ENCODE measurements at regions not wholly inside any gene's neighbourhood (a gene's known extent, or its start where the extent isn't known, plus 50 kb on each side); places are given as distances from the start of the nearest gene placed in this dataset.

DNA sequence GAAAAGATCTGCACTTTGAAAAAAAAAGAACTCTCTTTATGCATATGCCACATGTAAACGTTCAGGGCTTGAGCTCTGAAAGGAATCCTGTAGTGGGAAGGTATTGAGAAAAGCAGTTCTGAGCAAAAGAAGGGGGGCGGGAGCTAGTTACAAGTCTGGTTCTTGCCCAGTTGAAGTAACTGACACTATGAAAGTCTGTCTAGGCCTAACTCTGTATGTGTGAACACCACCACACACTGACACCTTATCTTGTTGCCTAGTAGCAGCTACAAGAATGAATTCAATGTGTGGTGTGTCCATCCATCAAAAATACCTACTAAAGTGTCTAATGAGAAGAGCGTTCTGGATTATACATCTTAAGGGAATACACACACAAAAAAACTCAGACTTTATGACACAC is 820.6 kb downstream of the DIAPH3 start:
- no peak overlapping the region for H3K4me3 ChIP-seq (replicated peaks in 1 of 2; ENCODE audit: low read depth in 2 of 2, low read length in 2 of 2)
- no peak for DNase-seq (ENCODE audit: low read depth in 2 of 2)
- TF ChIP-seq, protein P1, sequence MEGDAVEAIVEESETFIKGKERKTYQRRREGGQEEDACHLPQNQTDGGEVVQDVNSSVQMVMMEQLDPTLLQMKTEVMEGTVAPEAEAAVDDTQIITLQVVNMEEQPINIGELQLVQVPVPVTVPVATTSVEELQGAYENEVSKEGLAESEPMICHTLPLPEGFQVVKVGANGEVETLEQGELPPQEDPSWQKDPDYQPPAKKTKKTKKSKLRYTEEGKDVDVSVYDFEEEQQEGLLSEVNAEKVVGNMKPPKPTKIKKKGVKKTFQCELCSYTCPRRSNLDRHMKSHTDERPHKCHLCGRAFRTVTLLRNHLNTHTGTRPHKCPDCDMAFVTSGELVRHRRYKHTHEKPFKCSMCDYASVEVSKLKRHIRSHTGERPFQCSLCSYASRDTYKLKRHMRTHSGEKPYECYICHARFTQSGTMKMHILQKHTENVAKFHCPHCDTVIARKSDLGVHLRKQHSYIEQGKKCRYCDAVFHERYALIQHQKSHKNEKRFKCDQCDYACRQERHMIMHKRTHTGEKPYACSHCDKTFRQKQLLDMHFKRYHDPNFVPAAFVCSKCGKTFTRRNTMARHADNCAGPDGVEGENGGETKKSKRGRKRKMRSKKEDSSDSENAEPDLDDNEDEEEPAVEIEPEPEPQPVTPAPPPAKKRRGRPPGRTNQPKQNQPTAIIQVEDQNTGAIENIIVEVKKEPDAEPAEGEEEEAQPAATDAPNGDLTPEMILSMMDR (IDR thresholded peaks at IDR 0.05; ENCODE audit: low read depth, low read length), result no peak

DNA sequence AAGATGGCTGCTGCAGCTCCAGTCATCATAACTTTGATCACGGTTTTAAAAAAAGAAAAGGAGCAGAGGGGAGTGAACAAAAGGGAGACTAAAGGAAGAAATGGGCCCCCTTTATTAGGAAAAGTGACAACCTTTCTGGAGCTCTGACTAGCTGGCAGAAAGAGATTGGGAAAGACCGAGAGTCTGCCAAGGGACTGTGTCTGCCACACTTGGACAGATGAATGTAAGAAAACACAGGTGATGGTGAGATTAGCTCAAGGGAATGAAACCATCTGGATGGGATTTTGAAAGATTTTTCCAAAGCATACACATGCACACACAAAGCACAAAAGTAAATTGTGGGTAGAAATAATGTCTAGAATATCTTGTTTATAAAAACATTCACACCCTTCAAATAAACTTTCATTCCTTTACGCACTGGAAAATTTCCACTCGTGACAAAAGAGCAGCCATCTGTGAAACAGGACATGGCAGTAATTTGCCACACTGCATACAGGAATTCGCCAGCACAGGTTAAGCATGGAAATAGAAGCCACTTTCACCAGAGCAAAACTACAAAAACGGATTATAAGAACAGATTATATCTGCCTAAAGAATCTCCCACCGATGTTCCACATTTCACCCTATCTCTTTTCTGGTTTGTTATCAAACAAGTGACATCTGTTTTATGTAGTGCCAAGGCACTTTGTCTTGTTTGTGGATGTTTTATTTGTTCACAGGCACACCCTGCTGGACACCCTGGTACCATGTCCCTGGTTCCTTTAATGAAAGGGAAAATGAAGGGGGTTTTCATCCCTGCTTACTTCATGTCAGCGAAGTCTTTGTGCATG is 819.5 kb downstream of the DIAPH3 start:
- DNase-seq (ENCODE audit: low read depth in 2 of 2), result no peak
- TF ChIP-seq, protein P1 (IDR thresholded peaks at IDR 0.05; ENCODE audit: low read depth, low read length), result no peak
- no peak overlapping the region for H3K4me3 ChIP-seq (replicated peaks in 1 of 2; ENCODE audit: low read depth in 2 of 2, low read length in 2 of 2)

DNA sequence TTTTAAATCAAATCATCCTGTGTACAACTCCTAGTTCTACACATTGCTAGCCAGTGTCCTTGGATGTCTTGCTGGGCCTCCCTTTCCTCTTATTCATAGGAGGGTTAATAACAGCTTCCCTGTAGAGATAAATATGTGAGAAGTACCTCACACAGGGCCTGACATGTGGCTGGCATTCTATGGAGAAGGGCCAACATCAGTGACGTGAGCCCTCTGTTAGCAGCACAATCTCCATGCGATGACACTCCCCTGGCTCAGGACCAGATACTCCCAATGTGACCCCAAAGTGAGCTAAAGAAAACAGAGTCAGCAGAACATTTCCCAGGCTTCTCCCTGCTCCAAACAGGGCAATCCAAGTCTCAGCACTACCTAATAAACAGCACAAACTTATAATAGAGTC is 818.4 kb downstream of the DIAPH3 start:
- TF ChIP-seq, protein P1 (IDR thresholded peaks at IDR 0.05; ENCODE audit: low read depth, low read length), result no peak

DNA sequence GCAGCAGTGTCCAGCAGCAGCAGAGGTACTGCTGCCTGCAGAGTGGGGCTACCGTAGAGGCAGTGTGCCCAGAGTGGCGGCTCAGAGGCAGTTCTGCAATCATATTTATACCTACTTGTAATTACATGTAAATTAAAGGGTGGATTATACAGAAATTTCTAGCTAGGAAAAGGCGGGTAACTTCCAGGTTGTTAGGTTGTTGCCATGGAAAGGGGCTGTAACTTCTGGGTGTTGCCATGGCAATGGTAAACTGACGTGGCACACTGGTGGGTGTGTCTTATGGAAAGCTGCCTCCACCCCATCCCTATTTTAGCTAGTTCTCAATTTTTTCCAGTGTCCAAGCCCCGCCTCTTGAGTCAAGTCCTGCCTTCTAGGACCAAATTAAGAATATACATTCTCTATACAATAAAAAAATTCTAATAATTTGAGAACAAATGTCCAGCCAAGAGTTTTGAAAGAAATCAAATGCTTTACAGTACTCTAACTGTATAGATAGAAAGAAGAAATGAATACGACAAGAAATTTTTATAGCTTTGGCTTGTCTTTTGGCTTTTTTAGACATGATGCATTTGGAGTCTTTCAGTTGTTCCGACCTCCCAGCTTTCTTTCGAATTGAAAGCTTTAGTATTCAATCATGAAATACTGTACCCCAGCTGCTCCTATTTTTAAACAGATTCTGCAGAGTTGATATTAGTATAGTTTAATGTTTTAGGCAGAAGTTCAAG is 816.6 kb downstream of the DIAPH3 start:
- DNase-seq (ENCODE audit: low read depth in 2 of 2), result no peak
- no peak overlapping the region for H3K4me3 ChIP-seq (replicated peaks in 1 of 2; ENCODE audit: low read depth in 2 of 2, low read length in 2 of 2)
- TF ChIP-seq, protein P1 (IDR thresholded peaks at IDR 0.05; ENCODE audit: low read depth, low read length), result no peak

More for the DNA sequence above, 818.4 kb downstream of the DIAPH3 start:
- DNase-seq (ENCODE audit: low read depth in 2 of 2), result peak; percentile 47 to 73
- no peak overlapping the region for H3K4me3 ChIP-seq (replicated peaks in 1 of 2; ENCODE audit: low read depth in 2 of 2, low read length in 2 of 2)

DNA sequence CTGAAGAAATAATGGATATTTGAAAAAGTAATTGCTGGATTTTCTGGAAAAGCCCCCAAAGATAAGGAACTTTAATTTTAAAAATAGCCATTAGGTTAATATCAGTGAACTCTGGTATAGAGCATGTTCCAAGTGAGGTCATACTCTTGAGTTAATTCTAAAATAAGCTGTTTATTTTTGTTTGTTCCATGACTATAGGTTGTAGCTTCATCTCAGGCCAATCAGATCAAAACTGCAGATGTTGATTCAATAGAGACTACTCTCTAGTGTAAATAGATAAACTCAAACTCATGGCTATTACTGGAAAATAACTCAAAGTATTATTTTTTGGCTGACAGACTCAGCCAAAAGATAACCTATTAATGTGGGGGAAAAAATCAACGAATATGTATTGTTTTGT is 815.1 kb downstream of the DIAPH3 start:
- TF ChIP-seq, protein P1 (IDR thresholded peaks at IDR 0.05; ENCODE audit: low read depth, low read length), result no peak
- no peak overlapping the region for H3K4me3 ChIP-seq (replicated peaks in 1 of 2; ENCODE audit: low read depth in 2 of 2, low read length in 2 of 2)
- DNase-seq (ENCODE audit: low read depth in 2 of 2), result no peak

DNA sequence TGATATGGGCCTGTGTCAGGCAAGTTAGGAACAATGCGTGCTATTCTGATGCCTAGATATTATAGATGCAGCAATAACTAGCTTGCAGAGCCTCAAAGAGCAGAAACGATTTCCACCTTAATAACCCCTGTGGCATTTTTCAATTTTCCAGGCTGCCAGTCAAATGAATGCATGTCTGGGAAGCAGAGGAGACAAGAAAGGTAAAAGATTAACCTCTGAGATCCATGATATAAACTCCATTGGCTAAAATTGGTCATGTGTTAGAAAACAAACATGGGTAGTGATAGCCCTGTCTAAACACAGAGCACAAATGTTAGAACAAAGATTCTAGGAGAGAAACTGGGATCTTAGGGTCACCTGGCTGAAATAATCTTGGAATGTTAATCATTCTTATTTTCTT is 811.1 kb downstream of the DIAPH3 start:
- H3K4me3 ChIP-seq (replicated peaks in 1 of 2; ENCODE audit: low read depth in 2 of 2, low read length in 2 of 2), result no peak overlapping the region
- TF ChIP-seq, protein P1 (IDR thresholded peaks at IDR 0.05; ENCODE audit: low read depth, low read length), result no peak
- DNase-seq (ENCODE audit: low read depth in 2 of 2), result no peak
